ENCODE measurements at regions not wholly inside any gene's neighbourhood (a gene's known extent, or its start where the extent isn't known, plus 50 kb on each side); places are given as distances from the start of the nearest gene placed in this dataset.
"Not testable (repeated sequence)": the region's sequence is repeated elsewhere in the genome, so short reads cannot be mapped to it uniquely, and the experiment has no call there.

GRCh38 chr11:15651816-15652215, 537.1 kb downstream of the INSC start:
- no peak for DNase-seq (ENCODE audit: low read depth in 1 of 2, low spot score in 1 of 2)

GRCh38 chr11:15653191-15653710, 538.5 kb downstream of the INSC start:
- DNase-seq (ENCODE audit: low read depth in 1 of 2, low spot score in 1 of 2), result no peak

GRCh38 chr11:15654451-15654850, 539.7 kb downstream of the INSC start:
- DNase-seq (ENCODE audit: low read depth in 1 of 2, low spot score in 1 of 2), result no peak

- DNase-seq (ENCODE audit: low read depth in 1 of 2, low spot score in 1 of 2), result no peak
Observed at GRCh38 chr11:15655552-15655951, 540.8 kb downstream of the INSC start.

GRCh38 chr11:15657264-15657663, 542.5 kb downstream of the INSC start:
- DNase-seq (ENCODE audit: low read depth in 1 of 2, low spot score in 1 of 2), result no peak

- no peak for DNase-seq (ENCODE audit: low read depth in 1 of 2, low spot score in 1 of 2)
Observed at GRCh38 chr11:15660496-15660895, 545.8 kb downstream of the INSC start.

GRCh38 chr11:15662285-15662684, 547.6 kb downstream of the INSC start:
- DNase-seq (ENCODE audit: low read depth in 1 of 2, low spot score in 1 of 2), result no peak

GRCh38 chr11:15663777-15664218, 549.1 kb downstream of the INSC start:
- DNase-seq (ENCODE audit: low read depth in 1 of 2, low spot score in 1 of 2), result no peak

- no peak for DNase-seq (ENCODE audit: low read depth in 1 of 2, low spot score in 1 of 2)
Observed at GRCh38 chr11:15665368-15665871, 550.7 kb downstream of the INSC start.

- no peak for DNase-seq (ENCODE audit: low read depth in 1 of 2, low spot score in 1 of 2)
Observed at GRCh38 chr11:15667127-15667725, 552.5 kb downstream of the INSC start.

GRCh38 chr11:15668718-15669117, 554.0 kb downstream of the INSC start:
- DNase-seq (ENCODE audit: low read depth in 1 of 2, low spot score in 1 of 2), result no peak

- no peak for DNase-seq (ENCODE audit: low read depth in 1 of 2, low spot score in 1 of 2)
Observed at GRCh38 chr11:15670520-15671070, 555.9 kb downstream of the INSC start.

GRCh38 chr11:15671216-15671615, 556.5 kb downstream of the INSC start:
- DNase-seq (ENCODE audit: low read depth in 1 of 2, low spot score in 1 of 2), result no peak

- DNase-seq (ENCODE audit: low read depth in 1 of 2, low spot score in 1 of 2), result no peak
Observed at GRCh38 chr11:15672825-15673224, 558.1 kb downstream of the INSC start.

- no peak for DNase-seq (ENCODE audit: low read depth in 1 of 2, low spot score in 1 of 2)
Observed at GRCh38 chr11:15673408-15673831, 558.7 kb downstream of the INSC start.

GRCh38 chr11:15674756-15675155, 560.0 kb downstream of the INSC start:
- DNase-seq (ENCODE audit: low read depth in 1 of 2, low spot score in 1 of 2), result no peak

GRCh38 chr11:15675683-15676082, 561.0 kb downstream of the INSC start:
- no peak for DNase-seq (ENCODE audit: low read depth in 1 of 2, low spot score in 1 of 2)

- DNase-seq (ENCODE audit: low read depth in 1 of 2, low spot score in 1 of 2), result no peak
Observed at GRCh38 chr11:15677181-15677580, 562.5 kb downstream of the INSC start.

GRCh38 chr11:15683528-15683927, 568.8 kb downstream of the INSC start:
- DNase-seq (ENCODE audit: low read depth in 1 of 2, low spot score in 1 of 2), result no peak

- DNase-seq (ENCODE audit: low read depth in 1 of 2, low spot score in 1 of 2), result no peak
Observed at GRCh38 chr11:15685306-15685705, 570.6 kb downstream of the INSC start.

- DNase-seq (ENCODE audit: low read depth in 1 of 2, low spot score in 1 of 2), result not testable (repeated sequence)
Observed at GRCh38 chr11:15686259-15686658, 571.5 kb downstream of the INSC start.

GRCh38 chr11:15687342-15687741, 572.6 kb downstream of the INSC start:
- no peak for DNase-seq (ENCODE audit: low read depth in 1 of 2, low spot score in 1 of 2)

- no peak for DNase-seq (ENCODE audit: low read depth in 1 of 2, low spot score in 1 of 2)
Observed at GRCh38 chr11:15688351-15688792, 573.6 kb downstream of the INSC start.

All from stimulated activated CD4-positive, alpha-beta T cell treated with anti-CD3 and anti-CD28 coated beads, Interleukin-15, amount 100 ng/mL, for 1 hour (primary cell).